ENCODE measurements at regions not wholly inside any gene's neighbourhood (a gene's known extent, or its start where the extent isn't known, plus 50 kb on each side); places are given as distances from the start of the nearest gene placed in this dataset.

- DNase-seq (ENCODE audit: low read depth), result no peak
These were observed 229.1 kb downstream of the AUH start for GRCh38 chr9:91132576-91133073.

GRCh38 chr9:91134608-91135007 is 227.1 kb downstream of the AUH start:
- DNase-seq (ENCODE audit: low read depth), result no peak

- no peak for DNase-seq (ENCODE audit: low read depth)
These were observed 224.3 kb downstream of the AUH start for GRCh38 chr9:91137391-91137790.

GRCh38 chr9:91138760-91139159 is 223.0 kb downstream of the AUH start:
- no peak for DNase-seq (ENCODE audit: low read depth)

- DNase-seq (ENCODE audit: low read depth), result no peak
These were observed 220.2 kb downstream of the AUH start for GRCh38 chr9:91141407-91141965.

GRCh38 chr9:91143162-91143561 is 218.6 kb downstream of the AUH start:
- no peak for DNase-seq (ENCODE audit: low read depth)

GRCh38 chr9:91143642-91144041 is 218.1 kb downstream of the AUH start:
- no peak for DNase-seq (ENCODE audit: low read depth)

GRCh38 chr9:91144769-91145168 is 216.9 kb downstream of the AUH start:
- DNase-seq (ENCODE audit: low read depth), result no peak

GRCh38 chr9:91145496-91145895 is 216.2 kb downstream of the AUH start:
- no peak for DNase-seq (ENCODE audit: low read depth)

GRCh38 chr9:91146391-91147019 is 215.2 kb downstream of the AUH start:
- no peak for DNase-seq (ENCODE audit: low read depth)

- no peak for DNase-seq (ENCODE audit: low read depth)
These were observed 214.5 kb downstream of the AUH start for GRCh38 chr9:91147079-91147708.

- DNase-seq (ENCODE audit: low read depth), result no peak
These were observed 213.4 kb downstream of the AUH start for GRCh38 chr9:91148306-91148705.

- no peak for DNase-seq (ENCODE audit: low read depth)
These were observed 211.3 kb downstream of the AUH start for GRCh38 chr9:91150273-91150997.

GRCh38 chr9:91150998-91151717 is 210.6 kb downstream of the AUH start:
- no peak for DNase-seq (ENCODE audit: low read depth)

GRCh38 chr9:91151718-91152095 is 210.0 kb downstream of the AUH start:
- DNase-seq (ENCODE audit: low read depth), result no peak

GRCh38 chr9:91154686-91155085 is 207.0 kb downstream of the AUH start:
- DNase-seq (ENCODE audit: low read depth), result no peak

GRCh38 chr9:91155181-91155580 is 206.5 kb downstream of the AUH start:
- no peak for DNase-seq (ENCODE audit: low read depth)

GRCh38 chr9:91155746-91156376 is 205.9 kb downstream of the AUH start:
- DNase-seq (ENCODE audit: low read depth), result no peak

- DNase-seq (ENCODE audit: low read depth), result no peak
These were observed 205.1 kb downstream of the AUH start for GRCh38 chr9:91156451-91157234.

GRCh38 chr9:91157883-91158282 is 203.8 kb downstream of the AUH start:
- no peak for DNase-seq (ENCODE audit: low read depth)

GRCh38 chr9:91158286-91158685 is 203.4 kb downstream of the AUH start:
- DNase-seq (ENCODE audit: low read depth), result no peak
